Urinary bladder (tissue), 3 donors: ENCODE measurements at regions not wholly inside any gene's neighbourhood (a gene's known extent, or its start where the extent isn't known, plus 50 kb on each side); places are given as distances from the start of the nearest gene placed in this dataset.

Source experiments
- DNase-seq: peaks from one replicate; pipeline ENCODE4 v3.0.0-alpha.2; 2015; ENCODE audit errors: extremely low spot score
- H3K27ac ChIP-seq: one replicate; pipeline ENCODE4 v1.5.1; 2013; ENCODE audit warnings: low read depth, mild to moderate bottlenecking, moderate library complexity
- H3K36me3 ChIP-seq: one replicate; pipeline ENCODE4 v1.6.1; 2013; ENCODE audit warnings: mild to moderate bottlenecking, moderate library complexity; ENCODE audit not compliant: insufficient read depth
- H3K4me1 ChIP-seq: one replicate; pipeline ENCODE4 v1.6.1; 2013; ENCODE audit warnings: mild to moderate bottlenecking, moderate library complexity; ENCODE audit not compliant: insufficient read depth
- H3K4me3 ChIP-seq: one replicate; pipeline ENCODE4 v1.5.1; 2013; ENCODE audit warnings: low read depth, low read length
- WGBS: extraction: QIAGEN DNeasy Blood & Tissue Kit; methylation state at CpG from one replicate; pipeline ENCODE4 v1.1.7; 2013; 5-methylcytosine and 5-hydroxymethylcytosine counted together
- donor health status: healthy with polysubstance abuse.
- donor health status: healthy.

- no peak for DNase-seq
- H3K4me1 ChIP-seq = no peaks in the 10 kb centered on the region
- no peak overlapping the region for H3K27ac ChIP-seq
- no peak overlapping the region for H3K4me3 ChIP-seq
- H3K36me3 ChIP-seq = no peaks in the 10 kb centered on the region
- 76% methylated on average over 4 of the region's 4 CpGs for WGBS
Observed at GRCh38 chr13:78168981-78169380, 250.3 kb upstream of the EDNRB start.

- H3K4me3 ChIP-seq = no peak overlapping the region
- no peak overlapping the region for H3K27ac ChIP-seq
- DNase-seq = no peak
- H3K4me1 ChIP-seq = no peaks in the 10 kb centered on the region
- no peaks in the 10 kb centered on the region for H3K36me3 ChIP-seq
Observed at GRCh38 chr13:78161266-78161665, 242.6 kb upstream of the EDNRB start.

GRCh38 chr13:78160793-78161192 lies 242.2 kb upstream of the EDNRB start:
- Histone ChIP-seq H3K4me3 (no peak overlapping the region), H3K4me1 (no peaks in the 10 kb centered on the region), H3K36me3 (no peaks in the 10 kb centered on the region), H3K27ac (no peak overlapping the region)
- 35% methylated on average over 2 of the region's 2 CpGs for WGBS
- no peak for DNase-seq

GRCh38 chr13:78152415-78152814 lies 233.8 kb upstream of the EDNRB start:
- DNase-seq = no peak
- H3K4me3 ChIP-seq = no peak overlapping the region
- no peaks in the 10 kb centered on the region for H3K4me1 ChIP-seq
- WGBS = 98% methylated on average over 2 of the region's 2 CpGs
- H3K36me3 ChIP-seq = no peaks in the 10 kb centered on the region
- H3K27ac ChIP-seq = no peak overlapping the region

GRCh38 chr13:78147905-78148304 lies 229.3 kb upstream of the EDNRB start:
- DNase-seq = no peak
- no peak overlapping the region for H3K4me3 ChIP-seq
- H3K4me1 ChIP-seq = no peaks in the 10 kb centered on the region
- no peak overlapping the region for H3K27ac ChIP-seq
- no peaks in the 10 kb centered on the region for H3K36me3 ChIP-seq

GRCh38 chr13:78145276-78145675 lies 226.6 kb upstream of the EDNRB start:
- H3K4me3 ChIP-seq = no peak overlapping the region
- 46% methylated on average over 1 of the region's 1 CpG for WGBS
- no peaks in the 10 kb centered on the region for H3K36me3 ChIP-seq
- no peak for DNase-seq
- no peaks in the 10 kb centered on the region for H3K4me1 ChIP-seq
- no peak overlapping the region for H3K27ac ChIP-seq

GRCh38 chr13:78139765-78140164 lies 221.1 kb upstream of the EDNRB start:
- no peak for DNase-seq
- H3K36me3 ChIP-seq = no peaks in the 10 kb centered on the region
- no peak overlapping the region for H3K4me3 ChIP-seq
- H3K4me1 ChIP-seq = no peaks in the 10 kb centered on the region
- WGBS = 41% methylated on average over 2 of the region's 2 CpGs
- no peak overlapping the region for H3K27ac ChIP-seq

GRCh38 chr13:78138756-78139155 lies 220.1 kb upstream of the EDNRB start:
- H3K36me3 ChIP-seq = no peaks in the 10 kb centered on the region
- no peak overlapping the region for H3K27ac ChIP-seq
- H3K4me3 ChIP-seq = no peak overlapping the region
- no peaks in the 10 kb centered on the region for H3K4me1 ChIP-seq
- no peak for DNase-seq
- 79% methylated on average over 2 of the region's 2 CpGs for WGBS

GRCh38 chr13:78137404-78138142 lies 218.9 kb upstream of the EDNRB start:
- H3K4me1 ChIP-seq = no peaks in the 10 kb centered on the region
- WGBS = 10% methylated on average over 6 of the region's 6 CpGs
- no peaks in the 10 kb centered on the region for H3K36me3 ChIP-seq
- H3K4me3 ChIP-seq = no peak overlapping the region
- H3K27ac ChIP-seq = no peak overlapping the region
- DNase-seq = no peak

- H3K36me3 ChIP-seq = no peaks in the 10 kb centered on the region
- no peaks in the 10 kb centered on the region for H3K4me1 ChIP-seq
- H3K27ac ChIP-seq = no peak overlapping the region
- DNase-seq = no peak
- 43% methylated on average over 3 of the region's 3 CpGs for WGBS
- H3K4me3 ChIP-seq = no peak overlapping the region
Observed at GRCh38 chr13:78136966-78137365, 218.3 kb upstream of the EDNRB start.

GRCh38 chr13:78133511-78133910 lies 214.9 kb upstream of the EDNRB start:
- no peaks in the 10 kb centered on the region for H3K36me3 ChIP-seq
- no peak overlapping the region for H3K27ac ChIP-seq
- H3K4me1 ChIP-seq = no peaks in the 10 kb centered on the region
- no peak overlapping the region for H3K4me3 ChIP-seq
- DNase-seq = no peak
- WGBS = 67% methylated on average over 3 of the region's 3 CpGs

- no peak overlapping the region for H3K4me3 ChIP-seq
- DNase-seq = no peak
- no peaks in the 10 kb centered on the region for H3K36me3 ChIP-seq
- H3K4me1 ChIP-seq = no peaks in the 10 kb centered on the region
- H3K27ac ChIP-seq = no peak overlapping the region
Observed at GRCh38 chr13:78131811-78132210, 213.2 kb upstream of the EDNRB start.

- DNase-seq = no peak
- 90% methylated on average over 2 of the region's 2 CpGs for WGBS
- Histone ChIP-seq H3K36me3 (no peaks in the 10 kb centered on the region), H3K4me1 (no peaks in the 10 kb centered on the region), H3K4me3 (no peak overlapping the region), H3K27ac (no peak overlapping the region)
Observed at GRCh38 chr13:78131346-78131745, 212.7 kb upstream of the EDNRB start.

GRCh38 chr13:78129823-78130222 lies 211.2 kb upstream of the EDNRB start:
- WGBS = 27% methylated on average over 2 of the region's 2 CpGs
- DNase-seq = no peak
- Histone ChIP-seq H3K27ac (no peak overlapping the region), H3K4me1 (no peaks in the 10 kb centered on the region), H3K36me3 (no peaks in the 10 kb centered on the region), H3K4me3 (no peak overlapping the region)

- Histone ChIP-seq H3K27ac (no peak overlapping the region), H3K36me3 (no peaks in the 10 kb centered on the region), H3K4me3 (no peak overlapping the region), H3K4me1 (no peaks in the 10 kb centered on the region)
- DNase-seq = no peak
Observed at GRCh38 chr13:78129359-78129758, 210.7 kb upstream of the EDNRB start.
